GM23338 (cell line): ENCODE measurements at regions not wholly inside any gene's neighbourhood (a gene's known extent, or its start where the extent isn't known, plus 50 kb on each side); places are given as distances from the start of the nearest gene placed in this dataset.

Experiments
- ATAC-seq: fragments of 200-7000 bp; cut with Tn5 transposase; 3 replicates; pipeline ENCODE4 v1.9.1; 2020
- DNase-seq: peaks from one replicate; pipeline ENCODE4 v3.0.0-alpha.2; 2015; ENCODE audit warnings: low spot score
- H2AFZ ChIP-seq: fragments of 200-600 bp; sonication (generic); 2 replicates; pipeline ENCODE4 v1.8.0; 2016; ENCODE audit warnings: antibody characterized with exemption, mild to moderate bottlenecking, moderate library complexity
- H3F3A ChIP-seq: fragments of 200-600 bp; sonication (generic); replicated peaks from 2 replicates; pipeline ENCODE4 v1.8.0; 2017; ENCODE audit warnings: antibody characterized with exemption, mixed run types, low read depth
- H3K27ac ChIP-seq: fragments of 200-600 bp; sonication (generic); 2 replicates; pipeline ENCODE4 v1.6.1; 2016; ENCODE audit warnings: low read depth
- H3K27me3 ChIP-seq: fragments of 200-600 bp; sonication (generic); 2 replicates; pipeline ENCODE4 v1.8.0; 2016; ENCODE audit warnings: mild to moderate bottlenecking, mixed run types, moderate library complexity; ENCODE audit not compliant: insufficient read depth
- H3K36me3 ChIP-seq: fragments of 200-600 bp; sonication (generic); 2 replicates; pipeline ENCODE4 v1.8.0; 2016; ENCODE audit warnings: mild to moderate bottlenecking; ENCODE audit not compliant: insufficient read depth
- H3K4me1 ChIP-seq: fragments of 200-600 bp; sonication (generic); 2 replicates; pipeline ENCODE4 v1.8.0; 2016; ENCODE audit warnings: mild to moderate bottlenecking, moderate library complexity; ENCODE audit not compliant: insufficient read depth
- H3K4me2 ChIP-seq: fragments of 200-600 bp; sonication (generic); 2 replicates; pipeline ENCODE4 v1.7.1; 2017; ENCODE audit warnings: mixed run types
- H3K4me3 ChIP-seq: fragments of 200-600 bp; sonication (generic); 2 replicates; pipeline ENCODE4 v1.6.1; 2016; ENCODE audit warnings: mixed run types
- H3K79me2 ChIP-seq: fragments of 200-600 bp; sonication (generic); replicated peaks from 2 replicates; pipeline ENCODE4 v1.8.0; 2017; ENCODE audit warnings: mild to moderate bottlenecking; ENCODE audit not compliant: insufficient read depth
- H3K9me2 ChIP-seq: fragments of 200-600 bp; sonication (generic); 2 replicates; pipeline ENCODE4 v1.8.0; 2017; ENCODE audit not compliant: insufficient read depth
- H4K20me1 ChIP-seq: fragments of 200-600 bp; sonication (generic); replicated peaks from 2 replicates; pipeline ENCODE4 v1.8.0; 2017; ENCODE audit warnings: mild to moderate bottlenecking; ENCODE audit not compliant: insufficient read depth
- H3K27ac Mint-ChIP-seq: 2 replicates; pipeline ENCODE4 v1.8.0; 2020; ENCODE audit warnings: inconsistent platforms, mild to moderate bottlenecking, moderate library complexity, mixed read lengths
- H3K27me3 Mint-ChIP-seq: 3 replicates; pipeline ENCODE4 v1.8.0; 2022; ENCODE audit warnings: low read depth, mild to moderate bottlenecking, moderate library complexity, mixed read lengths, inconsistent platforms; ENCODE audit not compliant: insufficient read depth, poor library complexity
- H3K36me3 Mint-ChIP-seq: 3 replicates; pipeline ENCODE4 v1.8.0; 2021; ENCODE audit warnings: low read depth, mild to moderate bottlenecking, inconsistent platforms, moderate library complexity, mixed read lengths
- H3K4me1 Mint-ChIP-seq: 3 replicates; pipeline ENCODE4 v1.8.0; 2020; ENCODE audit warnings: mild to moderate bottlenecking, inconsistent platforms, mixed read lengths
- H3K4me3 Mint-ChIP-seq: 3 replicates; pipeline ENCODE4 v1.8.0; 2021; ENCODE audit warnings: moderate library complexity, mild to moderate bottlenecking, inconsistent platforms, mixed read lengths
- H3K9me3 Mint-ChIP-seq: 3 replicates; pipeline ENCODE4 v1.8.0; 2020; ENCODE audit warnings: moderate library complexity, mild to moderate bottlenecking, inconsistent platforms, mixed read lengths
- CREB1 ChIP-seq: fragments of 250-450 bp; sonication (Bioruptor Pico); IDR thresholded peaks from 2 replicates; pipeline ENCODE4 v1.5.0; 2020; ENCODE audit warnings: low read depth, mild to moderate bottlenecking, moderate library complexity
- CTCF ChIP-seq, 2 experiments: fragments of 200-600 bp in 1 of 2; sonication (generic) in 1 of 2; conservative IDR thresholded peaks; 2 replicates each; pipeline versions ENCODE4 v1.5.1 to v1.6.1; 2016 to 2017; ENCODE audit warnings: antibody characterized with exemption in 2 of 2, low read depth in 2 of 2, mild to moderate bottlenecking in 2 of 2, moderate library complexity in 1 of 2
- ETS1 ChIP-seq: IDR thresholded peaks from 2 replicates; pipeline ENCODE4 v1.6.1; 2016; ENCODE audit warnings: antibody characterized with exemption
- EZH2 ChIP-seq: fragments of 200-600 bp; sonication (generic); IDR thresholded peaks from one replicate; pipeline ENCODE4 v1.8.0; 2017; ENCODE audit warnings: antibody characterized with exemption, mild to moderate bottlenecking, low read depth; ENCODE audit not compliant: unreplicated experiment
- EZH2phosphoT487 ChIP-seq: fragments of 200-600 bp; sonication (generic); IDR thresholded peaks from one replicate; pipeline ENCODE4 v1.8.1; 2018; ENCODE audit warnings: antibody characterized with exemption; ENCODE audit not compliant: unreplicated experiment
- JUNB ChIP-seq: IDR thresholded peaks from one replicate; pipeline ENCODE4 v1.6.1; 2016; ENCODE audit warnings: antibody characterized with exemption; ENCODE audit not compliant: unreplicated experiment
- POLR2AphosphoS5 ChIP-seq: IDR thresholded peaks from 2 replicates; pipeline ENCODE4 v1.6.1; 2016; ENCODE audit warnings: antibody characterized with exemption, low read depth
- REST ChIP-seq: IDR thresholded peaks from one replicate; pipeline ENCODE4 v1.6.1; 2018; ENCODE audit warnings: antibody characterized with exemption; ENCODE audit not compliant: unreplicated experiment
- ZNF462 ChIP-seq: fragments of 250-450 bp; sonication (Bioruptor Pico); IDR thresholded peaks from 2 replicates; pipeline ENCODE4 v1.5.0; 2020; ENCODE audit warnings: mild to moderate bottlenecking, moderate library complexity

DNA sequence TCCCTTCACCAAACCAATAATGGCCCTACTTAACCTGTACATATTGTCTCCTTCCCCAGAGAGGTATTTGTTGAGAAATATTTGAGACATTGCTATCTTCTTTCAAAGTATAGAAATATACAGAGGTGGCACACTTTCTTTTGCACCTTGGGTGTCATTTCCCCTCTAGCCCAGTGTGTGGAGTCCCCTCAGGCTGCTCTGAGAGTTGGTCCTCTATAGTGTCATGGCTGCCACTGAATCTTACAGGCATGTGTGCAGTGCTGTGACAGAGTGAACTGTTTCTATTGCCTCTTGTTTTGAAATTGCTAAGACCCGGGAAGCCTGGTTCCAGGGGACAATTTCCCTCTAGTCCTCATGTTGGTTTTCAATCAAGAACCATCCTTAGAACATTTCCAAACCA lies 140.2 kb upstream of the KCNJ6 start (continued):
- no peak for TF ChIP-seq REST
- TF ChIP-seq ETS1, result no peak

- Histone ChIP-seq H3K27ac (no peak overlapping the region), H2AFZ (no peak overlapping the region), H3K4me2 (no peak overlapping the region), H3K9me2 (peaks cover 25% of the 10 kb centered on the region; the same call in 1 of the 2 replicates), H3K4me3 (no peak overlapping the region), H3K79me2 (no peaks in the 10 kb centered on the region), H3K36me3 (no peaks in the 10 kb centered on the region), H4K20me1 (no peaks in the 10 kb centered on the region), H3K27me3 (no peaks in the 10 kb centered on the region), H3F3A (no peaks in the 10 kb centered on the region), H3K4me1 (no peaks in the 10 kb centered on the region)
- Mint-ChIP-seq H3K4me3 (no peak overlapping the region), H3K36me3 (no peaks in the 10 kb centered on the region), H3K9me3 (peaks cover 8% of the 10 kb centered on the region; the same call in 2 of the 3 replicates), H3K4me1 (no peaks in the 10 kb centered on the region), H3K27ac (no peak overlapping the region), H3K27me3 (peaks cover 9% of the 10 kb centered on the region)
- DNase-seq, result no peak
- no peak for ATAC-seq
- TF ChIP-seq JUNB (no peak), EZH2 (no peak), CREB1 (no peak), POLR2AphosphoS5 (no peak), EZH2phosphoT487 (no peak), REST (no peak), CTCF (conservative IDR thresholded peaks at IDR 0.05; ENCODE audit: low read depth in 2 of 2) (no peak), ZNF462 (CRISPR knock-in tag) (no peak)
Measured at GRCh38 chr21:38057626-38058025, 141.4 kb upstream of the KCNJ6 start.
